Hepatocyte (in vitro differentiated cells): ENCODE measurements at regions not wholly inside any gene's neighbourhood (a gene's known extent, or its start where the extent isn't known, plus 50 kb on each side); places are given as distances from the start of the nearest gene placed in this dataset.

Source experiments
- CTCF ChIP-seq: fragments of 200-600 bp; sonication (generic); IDR thresholded peaks from 2 replicates; pipeline ENCODE4 v1.5.1; 2016; ENCODE audit warnings: antibody characterized with exemption, mild to moderate bottlenecking; ENCODE audit not compliant: poor library complexity
- EZH2 ChIP-seq: fragments of 200-600 bp; sonication (generic); IDR thresholded peaks from 2 replicates; pipeline ENCODE4 v1.6.1; 2016; ENCODE audit warnings: antibody characterized with exemption, mild to moderate bottlenecking, borderline replicate concordance

GRCh38 chr2:49222975-49223528 is 68.7 kb upstream of the FSHR start:
- no peak for TF ChIP-seq CTCF
- no peak for TF ChIP-seq EZH2
